ENCODE measurements at regions not wholly inside any gene's neighbourhood (a gene's known extent, or its start where the extent isn't known, plus 50 kb on each side); places are given as distances from the start of the nearest gene placed in this dataset.

DNA sequence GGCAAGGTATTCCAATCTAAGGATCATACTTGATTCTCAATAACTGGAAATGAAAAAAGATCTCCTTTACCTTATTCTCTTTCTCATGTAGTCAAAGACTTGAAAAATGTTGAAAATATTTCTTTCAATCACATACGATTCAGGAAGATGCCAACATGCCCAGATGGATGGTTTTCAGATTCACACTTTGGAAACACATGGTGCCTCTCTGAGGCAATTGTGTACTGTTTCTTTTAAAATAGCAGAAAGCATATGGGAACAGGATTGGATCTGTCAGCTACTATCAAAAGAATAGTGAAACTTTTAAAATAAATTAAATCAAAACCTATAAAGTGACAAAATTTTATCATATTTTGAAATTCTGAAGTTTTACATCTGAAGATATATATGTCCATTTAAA, 222.4 kb downstream of the SPRY2 start:
- TF ChIP-seq POLR2AphosphoS5 (IDR thresholded peaks at IDR 0.05) (no peak), POLR2A (IDR thresholded peaks at IDR 0.05; ENCODE audit: low read depth) (no peak)
- TF ChIP-seq, protein P1, sequence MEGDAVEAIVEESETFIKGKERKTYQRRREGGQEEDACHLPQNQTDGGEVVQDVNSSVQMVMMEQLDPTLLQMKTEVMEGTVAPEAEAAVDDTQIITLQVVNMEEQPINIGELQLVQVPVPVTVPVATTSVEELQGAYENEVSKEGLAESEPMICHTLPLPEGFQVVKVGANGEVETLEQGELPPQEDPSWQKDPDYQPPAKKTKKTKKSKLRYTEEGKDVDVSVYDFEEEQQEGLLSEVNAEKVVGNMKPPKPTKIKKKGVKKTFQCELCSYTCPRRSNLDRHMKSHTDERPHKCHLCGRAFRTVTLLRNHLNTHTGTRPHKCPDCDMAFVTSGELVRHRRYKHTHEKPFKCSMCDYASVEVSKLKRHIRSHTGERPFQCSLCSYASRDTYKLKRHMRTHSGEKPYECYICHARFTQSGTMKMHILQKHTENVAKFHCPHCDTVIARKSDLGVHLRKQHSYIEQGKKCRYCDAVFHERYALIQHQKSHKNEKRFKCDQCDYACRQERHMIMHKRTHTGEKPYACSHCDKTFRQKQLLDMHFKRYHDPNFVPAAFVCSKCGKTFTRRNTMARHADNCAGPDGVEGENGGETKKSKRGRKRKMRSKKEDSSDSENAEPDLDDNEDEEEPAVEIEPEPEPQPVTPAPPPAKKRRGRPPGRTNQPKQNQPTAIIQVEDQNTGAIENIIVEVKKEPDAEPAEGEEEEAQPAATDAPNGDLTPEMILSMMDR (IDR thresholded peaks at IDR 0.05), result no peak

All from esophagus muscularis mucosa (tissue), 3 donors.